ENCODE measurements at regions not wholly inside any gene's neighbourhood (a gene's known extent, or its start where the extent isn't known, plus 50 kb on each side); places are given as distances from the start of the nearest gene placed in this dataset.

- intact Hi-C loops (cut with DNase I; ENCODE audit: low total_unique reads), result no loop called here
- no peak for TF ChIP-seq CTCF (IDR thresholded peaks at IDR 0.05 in 8 of 11, conservative IDR thresholded peaks at IDR 0.05 in 3 of 11)
- TF ChIP-seq POLR2AphosphoS5 (IDR thresholded peaks at IDR 0.05), result no peak
- 81 to 98% (median 92%) methylated on average over 5 of the region's 5 CpGs for WGBS, 5 donors
- Histone ChIP-seq H3K27me3 (replicated peaks in 1 of 7) (no peaks in the 10 kb centered on the region), H3K36me3 (no peaks in the 10 kb centered on the region), H3K4me1 (no peaks in the 10 kb centered on the region), H3K27ac (no peak overlapping the region), H3K9me3 (no peaks in the 10 kb centered on the region), H3K4me3 (no peak overlapping the region)
- DNase-seq, result no peak
Observed at GRCh38 chr9:91078369-91078695, 276.7 kb downstream of the SYK start.

GRCh38 chr9:91082731-91083130, 279.0 kb downstream of the AUH start:
- Histone ChIP-seq H3K27ac (no peak overlapping the region), H3K4me3 (no peak overlapping the region), H3K9me3 (no peaks in the 10 kb centered on the region), H3K36me3 (no peaks in the 10 kb centered on the region), H3K4me1 (no peaks in the 10 kb centered on the region), H3K27me3 (replicated peaks in 1 of 7) (no peaks in the 10 kb centered on the region)
- TF ChIP-seq CTCF (IDR thresholded peaks at IDR 0.05 in 8 of 11, conservative IDR thresholded peaks at IDR 0.05 in 3 of 11), result no peak
- TF ChIP-seq POLR2AphosphoS5 (IDR thresholded peaks at IDR 0.05), result no peak
- TF ChIP-seq POLR2A (IDR thresholded peaks at IDR 0.05), result no peak
- DNase-seq, result no peak
- intact Hi-C loops (cut with DNase I; ENCODE audit: low total_unique reads), result no loop called here
- 63 to 88% (median 72%) methylated on average over 4 of the region's 4 CpGs for WGBS, 5 donors

- H3K4me1 ChIP-seq, result peaks cover 0 to 8% (median 0%) of the 10 kb centered on the region in 6 donors
- intact Hi-C loops (cut with DNase I; ENCODE audit: low total_unique reads), result no loop called here
- no peaks in the 10 kb centered on the region for H3K9me3 ChIP-seq
- 46 to 77% (median 69%) methylated on average over 2 of the region's 2 CpGs for WGBS, 5 donors
- H3K36me3 ChIP-seq, result no peaks in the 10 kb centered on the region
- no peak overlapping the region for H3K4me3 ChIP-seq
- peak overlapping the region in 3 of 8 donors; percentile 53 to 55 (median 54) for H3K27ac ChIP-seq
- no peak for DNase-seq
- no peaks in the 10 kb centered on the region for H3K27me3 ChIP-seq (replicated peaks in 1 of 7)
- TF ChIP-seq POLR2A (IDR thresholded peaks at IDR 0.05) (no peak), CTCF (IDR thresholded peaks at IDR 0.05 in 8 of 11, conservative IDR thresholded peaks at IDR 0.05 in 3 of 11) (no peak), POLR2AphosphoS5 (IDR thresholded peaks at IDR 0.05) (no peak)
Observed at GRCh38 chr9:91084896-91085516, 276.7 kb downstream of the AUH start.

- TF ChIP-seq CTCF (IDR thresholded peaks at IDR 0.05 in 8 of 11, conservative IDR thresholded peaks at IDR 0.05 in 3 of 11) (no peak), POLR2AphosphoS5 (IDR thresholded peaks at IDR 0.05) (no peak), POLR2A (IDR thresholded peaks at IDR 0.05) (no peak)
- Histone ChIP-seq H3K36me3 (no peaks in the 10 kb centered on the region), H3K4me3 (no peak overlapping the region), H3K9me3 (no peaks in the 10 kb centered on the region), H3K27me3 (replicated peaks in 1 of 7) (no peaks in the 10 kb centered on the region), H3K27ac (peak overlapping the region in 3 of 8 donors; percentile 53 to 55 (median 54)), H3K4me1 (peaks cover 0 to 9% (median 0%) of the 10 kb centered on the region in 6 donors)
- 9 to 42% (median 36%) methylated on average over 2 of the region's 2 CpGs for WGBS, 5 donors
- DNase-seq, result no peak
- intact Hi-C loops (cut with DNase I; ENCODE audit: low total_unique reads), result no loop called here
Observed at GRCh38 chr9:91085517-91086291, 276.0 kb downstream of the AUH start.
